SU-DHL-6 (cell line): ENCODE measurements at regions not wholly inside any gene's neighbourhood (a gene's known extent, or its start where the extent isn't known, plus 50 kb on each side); places are given as distances from the start of the nearest gene placed in this dataset.

ENCODE experiments used
- H2AFZ ChIP-seq: fragments of 200-600 bp; sonication (generic); 2 replicates; pipeline ENCODE4 v1.6.1; 2014; ENCODE audit warnings: low read depth, mild to moderate bottlenecking, moderate library complexity, mixed read lengths, antibody characterized with exemption, low read length; ENCODE audit not compliant: severe bottlenecking
- H3F3A ChIP-seq: fragments of 200-600 bp; shearing (Covaris generic); 2 replicates; pipeline ENCODE4 v1.6.0; 2016; ENCODE audit warnings: antibody characterized with exemption, mild to moderate bottlenecking; ENCODE audit not compliant: insufficient read depth
- H3K27ac ChIP-seq: fragments of 200-600 bp; sonication (generic); 2 replicates; pipeline ENCODE4 v1.5.1; 2016; ENCODE audit warnings: low read depth, mild to moderate bottlenecking, low read length, moderate library complexity, mixed read lengths
- H3K27me3 ChIP-seq: fragments of 200-600 bp; sonication (generic), shearing (Covaris generic); 2 replicates; pipeline ENCODE4 v1.6.0; 2014; ENCODE audit warnings: mild to moderate bottlenecking, low read length
- H3K36me3 ChIP-seq: fragments of 200-600 bp; sonication (generic); 2 replicates; pipeline ENCODE4 v1.6.1; 2014; ENCODE audit warnings: mild to moderate bottlenecking, low read length, mixed read lengths
- H3K4me2 ChIP-seq: fragments of 300-600, 200-600 bp; shearing (Covaris generic), sonication (generic); 2 replicates; pipeline ENCODE4 v1.6.0; 2014; ENCODE audit warnings: low read length, low read depth, mild to moderate bottlenecking; ENCODE audit not compliant: poor library complexity, severe bottlenecking
- H3K4me3 ChIP-seq: fragments of 200-600 bp; sonication (generic); 2 replicates; pipeline ENCODE4 v1.5.1; 2014; ENCODE audit warnings: antibody characterized with exemption, low read length, mild to moderate bottlenecking, mixed read lengths; ENCODE audit not compliant: insufficient read depth, poor library complexity, severe bottlenecking
- H3K79me2 ChIP-seq: fragments of 200-600 bp; sonication (generic); 2 replicates; pipeline ENCODE4 v1.6.1; 2014; ENCODE audit warnings: mild to moderate bottlenecking, low read length, moderate library complexity; ENCODE audit not compliant: insufficient read depth
- H3K9ac ChIP-seq: fragments of 200-600 bp; sonication (generic); 2 replicates; pipeline ENCODE4 v1.7.0; 2014; ENCODE audit warnings: mild to moderate bottlenecking, low read length
- H3K9me2 ChIP-seq: fragments of 200-600 bp; sonication (generic); replicated peaks from 2 replicates; pipeline ENCODE4 v1.6.1; 2014; ENCODE audit warnings: low read length; ENCODE audit not compliant: insufficient read depth
- H3K9me3 ChIP-seq: fragments of 200-600 bp; sonication (generic); 2 replicates; pipeline ENCODE4 v1.6.1; 2014; ENCODE audit warnings: low read length, mixed read lengths; ENCODE audit not compliant: insufficient read depth
- H4K20me1 ChIP-seq: fragments of 200-600 bp; sonication (generic); 2 replicates; pipeline ENCODE4 v1.6.1; 2014; ENCODE audit warnings: low read depth, mild to moderate bottlenecking, antibody characterized with exemption, low read length, moderate library complexity, mixed read lengths
- EZH2phosphoT487 ChIP-seq: fragments of 200-600 bp; sonication (generic), shearing (Covaris generic); conservative IDR thresholded peaks from 2 replicates; pipeline ENCODE4 v1.6.1; 2018; ENCODE audit warnings: mild to moderate bottlenecking, antibody characterized with exemption, low read length, moderate library complexity, mixed read lengths
- TF ChIP-seq, protein P1 (sequence below): fragments of 200-600 bp; sonication (generic); IDR thresholded peaks from one replicate; pipeline ENCODE4 v1.5.1; 2017; ENCODE audit warnings: antibody characterized with exemption, mild to moderate bottlenecking, low read length, moderate library complexity; ENCODE audit not compliant: insufficient read depth, poor library complexity, severe bottlenecking

DNA sequence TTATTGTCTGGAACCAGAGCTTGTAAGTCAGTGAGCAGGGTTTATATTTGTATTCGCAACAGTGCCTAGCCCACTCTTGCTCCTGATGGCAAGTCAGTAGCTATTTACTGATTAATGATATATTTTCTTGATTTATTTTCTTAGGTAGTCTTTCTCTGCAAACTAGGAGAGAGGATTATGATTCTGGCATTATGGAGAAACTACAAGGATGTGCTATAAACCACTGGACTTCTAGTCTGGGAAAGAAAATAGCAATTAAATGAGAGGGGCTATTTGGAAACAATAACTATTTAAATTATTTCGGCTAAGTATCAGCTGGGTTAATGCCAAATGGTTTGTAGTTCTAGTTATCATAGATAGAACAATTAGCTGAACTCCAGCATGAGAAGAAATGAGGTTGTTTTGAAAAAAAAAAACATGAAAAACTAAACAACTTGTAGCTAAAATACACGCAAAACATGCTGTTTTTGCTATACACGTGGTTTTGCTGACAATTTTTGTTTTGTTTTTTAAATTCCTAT is 304.9 kb upstream of the TCF21 start:
- H3K9me3 ChIP-seq, result no peaks in the 10 kb centered on the region
- no peak overlapping the region for H3K4me2 ChIP-seq
- no peak overlapping the region for H3K9ac ChIP-seq
- H3K27me3 ChIP-seq, result no peaks in the 10 kb centered on the region
- H3F3A ChIP-seq, result no peaks in the 10 kb centered on the region
- H3K4me3 ChIP-seq, result no peak overlapping the region
- H2AFZ ChIP-seq, result no peak overlapping the region
- no peak overlapping the region for H3K27ac ChIP-seq
- H3K36me3 ChIP-seq, result no peaks in the 10 kb centered on the region
- H3K79me2 ChIP-seq, result no peaks in the 10 kb centered on the region
- TF ChIP-seq, protein P1, sequence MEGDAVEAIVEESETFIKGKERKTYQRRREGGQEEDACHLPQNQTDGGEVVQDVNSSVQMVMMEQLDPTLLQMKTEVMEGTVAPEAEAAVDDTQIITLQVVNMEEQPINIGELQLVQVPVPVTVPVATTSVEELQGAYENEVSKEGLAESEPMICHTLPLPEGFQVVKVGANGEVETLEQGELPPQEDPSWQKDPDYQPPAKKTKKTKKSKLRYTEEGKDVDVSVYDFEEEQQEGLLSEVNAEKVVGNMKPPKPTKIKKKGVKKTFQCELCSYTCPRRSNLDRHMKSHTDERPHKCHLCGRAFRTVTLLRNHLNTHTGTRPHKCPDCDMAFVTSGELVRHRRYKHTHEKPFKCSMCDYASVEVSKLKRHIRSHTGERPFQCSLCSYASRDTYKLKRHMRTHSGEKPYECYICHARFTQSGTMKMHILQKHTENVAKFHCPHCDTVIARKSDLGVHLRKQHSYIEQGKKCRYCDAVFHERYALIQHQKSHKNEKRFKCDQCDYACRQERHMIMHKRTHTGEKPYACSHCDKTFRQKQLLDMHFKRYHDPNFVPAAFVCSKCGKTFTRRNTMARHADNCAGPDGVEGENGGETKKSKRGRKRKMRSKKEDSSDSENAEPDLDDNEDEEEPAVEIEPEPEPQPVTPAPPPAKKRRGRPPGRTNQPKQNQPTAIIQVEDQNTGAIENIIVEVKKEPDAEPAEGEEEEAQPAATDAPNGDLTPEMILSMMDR, result no peak
- TF ChIP-seq EZH2phosphoT487, result no peak
- no peaks in the 10 kb centered on the region for H3K9me2 ChIP-seq
- no peaks in the 10 kb centered on the region for H4K20me1 ChIP-seq

DNA sequence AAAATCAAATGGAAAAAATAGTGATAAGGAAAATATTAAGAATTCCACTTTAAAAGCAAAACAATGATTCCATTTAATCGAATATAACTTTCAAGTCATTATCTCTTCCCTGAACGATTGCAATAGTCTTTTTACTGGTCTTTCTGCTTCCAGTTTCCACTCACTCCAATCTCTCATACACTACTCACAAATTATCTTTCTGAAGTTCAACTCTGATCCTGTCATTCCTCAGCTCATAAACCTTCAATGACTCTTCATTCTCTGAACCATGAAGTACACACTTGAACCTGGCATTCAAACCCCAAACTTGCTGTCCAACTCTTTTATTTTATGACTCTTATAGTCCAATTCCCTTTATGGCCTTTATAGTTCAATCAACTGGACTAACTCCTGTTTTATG is 304.1 kb upstream of the TCF21 start:
- H3K9me2 ChIP-seq, result no peaks in the 10 kb centered on the region
- H3K27me3 ChIP-seq, result no peaks in the 10 kb centered on the region
- no peaks in the 10 kb centered on the region for H3K9me3 ChIP-seq
- no peak overlapping the region for H2AFZ ChIP-seq
- H3K79me2 ChIP-seq, result no peaks in the 10 kb centered on the region
- H3F3A ChIP-seq, result no peaks in the 10 kb centered on the region
- no peak overlapping the region for H3K27ac ChIP-seq
- H3K9ac ChIP-seq, result no peak overlapping the region
- H3K4me3 ChIP-seq, result no peak overlapping the region
- H4K20me1 ChIP-seq, result no peaks in the 10 kb centered on the region
- no peak overlapping the region for H3K4me2 ChIP-seq
- TF ChIP-seq, protein P1, result no peak
- TF ChIP-seq EZH2phosphoT487, result no peak
- no peaks in the 10 kb centered on the region for H3K36me3 ChIP-seq

DNA sequence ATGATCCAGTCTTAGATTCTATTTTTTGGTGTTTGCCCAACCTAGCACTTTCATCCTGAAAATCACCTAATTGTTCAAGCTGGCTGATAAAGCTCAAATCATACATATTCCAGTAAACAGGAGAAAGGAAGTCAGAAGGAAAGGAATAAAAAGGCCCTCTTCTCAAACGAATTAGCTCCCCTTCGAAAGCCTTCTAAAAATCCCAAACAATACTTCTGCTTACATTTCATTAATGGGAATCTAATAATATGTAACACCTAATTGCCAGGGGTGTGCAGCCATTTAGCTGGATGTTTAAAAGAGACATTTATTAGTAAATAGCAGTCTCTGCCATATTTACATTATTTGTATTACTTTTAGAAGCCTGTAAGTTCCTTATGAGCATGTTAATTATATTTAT is 302.9 kb upstream of the TCF21 start:
- no peaks in the 10 kb centered on the region for H4K20me1 ChIP-seq
- no peaks in the 10 kb centered on the region for H3K27me3 ChIP-seq
- TF ChIP-seq EZH2phosphoT487, result no peak
- H3K79me2 ChIP-seq, result no peaks in the 10 kb centered on the region
- H3K27ac ChIP-seq, result no peak overlapping the region
- no peaks in the 10 kb centered on the region for H3K9me3 ChIP-seq
- no peak overlapping the region for H3K4me3 ChIP-seq
- H3F3A ChIP-seq, result no peaks in the 10 kb centered on the region
- no peak overlapping the region for H3K9ac ChIP-seq
- H3K4me2 ChIP-seq, result no peak overlapping the region
- H3K9me2 ChIP-seq, result no peaks in the 10 kb centered on the region
- H2AFZ ChIP-seq, result no peak overlapping the region
- no peaks in the 10 kb centered on the region for H3K36me3 ChIP-seq

DNA sequence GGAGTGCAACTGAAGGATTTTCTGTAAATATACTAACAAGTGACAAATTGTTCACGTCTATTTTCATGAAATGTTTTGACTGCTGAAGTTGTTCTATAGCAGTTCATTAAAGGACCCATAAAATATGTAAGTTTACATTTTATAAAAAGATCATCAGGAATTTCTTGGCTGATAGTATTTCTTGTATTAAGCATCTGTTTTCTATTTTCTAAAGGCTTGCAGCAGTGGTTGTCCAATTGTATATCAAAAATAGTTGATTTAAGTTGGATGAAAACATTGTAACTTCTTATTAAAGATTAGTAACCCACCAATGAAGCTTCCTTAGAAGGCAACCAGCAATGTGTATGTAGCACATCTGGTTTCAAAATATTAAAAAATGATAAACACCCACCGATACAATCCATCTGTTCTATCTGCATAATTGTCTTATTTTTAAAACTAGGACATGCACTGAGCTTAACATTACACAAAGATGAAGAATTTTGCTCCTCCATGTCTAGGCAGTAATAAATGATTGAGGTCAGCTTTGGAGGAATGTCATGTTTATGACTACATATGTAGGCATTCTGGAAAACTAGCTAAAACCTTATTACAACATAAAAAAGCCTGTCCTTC is 301.3 kb upstream of the TCF21 start:
- TF ChIP-seq EZH2phosphoT487, result no peak
- TF ChIP-seq, protein P1, result no peak

More for the DNA sequence above, 301.3 kb upstream of the TCF21 start:
- no peak overlapping the region for H2AFZ ChIP-seq
- no peak overlapping the region for H3K4me3 ChIP-seq
- H3K79me2 ChIP-seq, result no peaks in the 10 kb centered on the region
- H3F3A ChIP-seq, result no peaks in the 10 kb centered on the region
- H3K4me2 ChIP-seq, result no peak overlapping the region
- no peaks in the 10 kb centered on the region for H4K20me1 ChIP-seq
- H3K9me3 ChIP-seq, result no peaks in the 10 kb centered on the region
- H3K36me3 ChIP-seq, result no peaks in the 10 kb centered on the region
- H3K27ac ChIP-seq, result no peak overlapping the region
- H3K9me2 ChIP-seq, result no peaks in the 10 kb centered on the region
- no peaks in the 10 kb centered on the region for H3K27me3 ChIP-seq
- no peak overlapping the region for H3K9ac ChIP-seq
